ENCODE measurements at regions not wholly inside any gene's neighbourhood (a gene's known extent, or its start where the extent isn't known, plus 50 kb on each side); places are given as distances from the start of the nearest gene placed in this dataset.
"Not testable (repeated sequence)": the region's sequence is repeated elsewhere in the genome, so short reads cannot be mapped to it uniquely, and the experiment has no call there.

- TF ChIP-seq CTCF (IDR thresholded peaks at IDR 0.05) = no peak
- 93 to 100% methylated on average over 1 to 2 of the region's 2 CpGs for WGBS, 2 donors
- no peak overlapping the region for H3K27ac ChIP-seq
- no peaks in the 10 kb centered on the region for H3K4me1 ChIP-seq
- DNase-seq = no peak
- no peak for ATAC-seq
- intact Hi-C loops (cut with DNase I) = no loop called here
- no peaks in the 10 kb centered on the region for H3K36me3 ChIP-seq
- FAIRE-seq = no peak
- H3K4me3 ChIP-seq = no peak overlapping the region
- H3K27me3 ChIP-seq = no peaks in the 10 kb centered on the region
- H3K9me3 ChIP-seq = no peaks in the 10 kb centered on the region
Measured at GRCh38 chr3:153055779-153056178, 106.2 kb upstream of the RAP2B start.

- ATAC-seq = peak in 2 of 4 donors; percentile 21 to 49
- FAIRE-seq; DNase-seq; H3K9me3 ChIP-seq; H3K4me1 ChIP-seq; H3K27ac ChIP-seq; H3K4me3 ChIP-seq; H3K36me3 ChIP-seq; intact Hi-C loops (cut with DNase I); H3K27me3 ChIP-seq: not testable (repeated sequence)
- 63 to 64% methylated on average over 6 of the region's 6 CpGs for WGBS, 2 donors
Measured at GRCh38 chr3:153058031-153058688, 103.9 kb upstream of the RAP2B start.

- Histone ChIP-seq H3K36me3 (no peaks in the 10 kb centered on the region), H3K27me3 (no peaks in the 10 kb centered on the region), H3K9me3 (no peaks in the 10 kb centered on the region), H3K4me3 (no peak overlapping the region), H3K4me1 (no peaks in the 10 kb centered on the region), H3K27ac (no peak overlapping the region)
- WGBS, 2 donors = 59 to 67% methylated on average over 5 of the region's 5 CpGs
- ATAC-seq (no peak), DNase-seq (no peak), FAIRE-seq (no peak)
- no peak for TF ChIP-seq CTCF (IDR thresholded peaks at IDR 0.05)
- intact Hi-C loops (cut with DNase I) = no loop called here
Measured at GRCh38 chr3:153060346-153060745, 101.7 kb upstream of the RAP2B start.

GRCh38 chr3:153061938-153062528 is 100.0 kb upstream of the RAP2B start:
- H3K4me1 ChIP-seq = no peaks in the 10 kb centered on the region
- no peaks in the 10 kb centered on the region for H3K27me3 ChIP-seq
- FAIRE-seq = no peak
- H3K27ac ChIP-seq = no peak overlapping the region
- no peak for TF ChIP-seq CTCF (IDR thresholded peaks at IDR 0.05)
- H3K4me3 ChIP-seq = no peak overlapping the region
- DNase-seq = no peak
- 67 to 73% methylated on average over 4 of the region's 4 CpGs for WGBS, 2 donors
- no peaks in the 10 kb centered on the region for H3K36me3 ChIP-seq
- ATAC-seq = no peak
- H3K9me3 ChIP-seq = no peaks in the 10 kb centered on the region
- intact Hi-C loops (cut with DNase I) = no loop called here

GRCh38 chr3:153063337-153063736 is 98.7 kb upstream of the RAP2B start:
- Histone ChIP-seq H3K27me3 (no peaks in the 10 kb centered on the region), H3K27ac (no peak overlapping the region), H3K9me3 (no peaks in the 10 kb centered on the region), H3K4me1 (no peaks in the 10 kb centered on the region), H3K36me3 (no peaks in the 10 kb centered on the region), H3K4me3 (no peak overlapping the region)
- DNase-seq (no peak), FAIRE-seq (no peak), ATAC-seq (no peak)
- TF ChIP-seq CTCF (IDR thresholded peaks at IDR 0.05) = no peak
- intact Hi-C loops (cut with DNase I) = no loop called here
- WGBS, 2 donors = 65 to 75% methylated on average over 2 of the region's 2 CpGs
